WTC11 (cell line): ENCODE measurements at regions not wholly inside any gene's neighbourhood (a gene's known extent, or its start where the extent isn't known, plus 50 kb on each side); places are given as distances from the start of the nearest gene placed in this dataset.

ENCODE experiments used
- ATAC-seq: fragments of 200-7000 bp; cut with Tn5 transposase; 2 replicates; pipeline ENCODE4 v1.10.0; 2021; ENCODE audit warnings: mild to moderate bottlenecking, moderate library complexity
- CTCF ChIA-PET: fragments of 300-600 bp; sonication (Branson Sonifier 250); formaldehyde crosslinking; loops from one replicate; lab custom pipeline; 2021; ENCODE audit warnings: antibody characterized with exemption; lab: Charles Lee
- POLR2A ChIA-PET: fragments of 350-600 bp; sonication (Branson Sonifier 250); formaldehyde crosslinking; loops from one replicate; lab custom pipeline; 2021; ENCODE audit warnings: antibody characterized with exemption; lab: Charles Lee
- DNase-seq: peaks from one replicate; pipeline ENCODE4 v3.0.0; 2021; ENCODE audit warnings: low spot score
- H3K27ac Mint-ChIP-seq: 2 replicates; pipeline ENCODE4 v1.8.0; 2021; ENCODE audit warnings: mixed read lengths
- H3K27me3 Mint-ChIP-seq: 2 replicates; pipeline ENCODE4 v1.8.0; 2021; ENCODE audit warnings: low read depth, mild to moderate bottlenecking, moderate library complexity, mixed read lengths
- H3K36me3 Mint-ChIP-seq: 2 replicates; pipeline ENCODE4 v1.8.0; 2021; ENCODE audit warnings: mixed read lengths
- H3K4me1 Mint-ChIP-seq: 2 replicates; pipeline ENCODE4 v1.8.0; 2022; ENCODE audit warnings: mixed read lengths
- H3K4me3 Mint-ChIP-seq: 2 replicates; pipeline ENCODE4 v1.8.0; 2021; ENCODE audit warnings: mild to moderate bottlenecking, moderate library complexity, mixed read lengths
- H3K9me3 Mint-ChIP-seq: 2 replicates; pipeline ENCODE4 v1.8.0; 2021; ENCODE audit warnings: mixed read lengths
- ATF3 ChIP-seq: sonication (generic); formaldehyde crosslinking; conservative IDR thresholded peaks from 2 replicates; pipeline ENCODE4 v1.8.1; 2022; ENCODE audit warnings: mild to moderate bottlenecking, missing genetic modification reagents
- CREB1 ChIP-seq: sonication (generic); formaldehyde crosslinking; IDR thresholded peaks from 2 replicates; pipeline ENCODE4 v1.8.0; 2023; ENCODE audit warnings: mild to moderate bottlenecking, missing genetic modification reagents
- CREM ChIP-seq: sonication (generic); formaldehyde crosslinking; IDR thresholded peaks from 2 replicates; pipeline ENCODE4 v1.8.1; 2022; ENCODE audit warnings: mild to moderate bottlenecking, missing genetic modification reagents, moderate library complexity
- ERG ChIP-seq: fragments of 250-450 bp; sonication (Bioruptor Pico); IDR thresholded peaks from 2 replicates; pipeline ENCODE4 v1.8.0; 2021; ENCODE audit warnings: mild to moderate bottlenecking
- ETV6 ChIP-seq: sonication (generic); formaldehyde crosslinking; IDR thresholded peaks from 2 replicates; pipeline ENCODE4 v1.8.1; 2022; ENCODE audit warnings: mild to moderate bottlenecking, missing genetic modification reagents
- GTF2I ChIP-seq: fragments of 250-450 bp; sonication (Bioruptor Pico); conservative IDR thresholded peaks from 2 replicates; pipeline ENCODE4 v1.4.0; 2021; ENCODE audit warnings: mild to moderate bottlenecking
- MAX ChIP-seq: sonication (generic); formaldehyde crosslinking; IDR thresholded peaks from 2 replicates; pipeline ENCODE4 v1.8.0; 2022; ENCODE audit warnings: mild to moderate bottlenecking, missing genetic modification reagents
- NFE2L1 ChIP-seq: sonication (generic); formaldehyde crosslinking; IDR thresholded peaks from 2 replicates; pipeline ENCODE4 v1.8.1; 2023; ENCODE audit warnings: missing genetic modification reagents
- NR1H2 ChIP-seq: sonication (generic); formaldehyde crosslinking; IDR thresholded peaks from 2 replicates; pipeline ENCODE4 v1.9.0; 2021; ENCODE audit warnings: mild to moderate bottlenecking, moderate library complexity, missing genetic modification reagents
- OVOL2 ChIP-seq: fragments of 250-450 bp; sonication (Bioruptor Pico); IDR thresholded peaks from 2 replicates; pipeline ENCODE4 v1.9.0; 2021; ENCODE audit warnings: mild to moderate bottlenecking, borderline replicate concordance
- TEAD4 ChIP-seq: sonication (generic); formaldehyde crosslinking; IDR thresholded peaks from 2 replicates; pipeline ENCODE4 v1.8.0; 2022; ENCODE audit warnings: mild to moderate bottlenecking, missing genetic modification reagents
- TP53 ChIP-seq: sonication (generic); formaldehyde crosslinking; IDR thresholded peaks from 2 replicates; pipeline ENCODE4 v1.8.1; 2023; ENCODE audit warnings: mild to moderate bottlenecking, missing genetic modification reagents
- ZBTB21 ChIP-seq: sonication (generic); formaldehyde crosslinking; IDR thresholded peaks from 2 replicates; pipeline ENCODE4 v1.8.1; 2023; ENCODE audit warnings: mild to moderate bottlenecking, missing genetic modification reagents, borderline replicate concordance
- ZMAT4 ChIP-seq: fragments of 250-450 bp; sonication (Bioruptor Pico); IDR thresholded peaks from 2 replicates; pipeline ENCODE4 v1.9.0; 2021; ENCODE audit warnings: mild to moderate bottlenecking
- ZNF263 ChIP-seq: sonication (generic); formaldehyde crosslinking; IDR thresholded peaks from 2 replicates; pipeline ENCODE4 v1.8.1; 2022; ENCODE audit warnings: low read depth, mild to moderate bottlenecking, moderate library complexity, missing genetic modification reagents
- ZNF281 ChIP-seq: sonication (generic); formaldehyde crosslinking; IDR thresholded peaks from 2 replicates; pipeline ENCODE4 v1.8.0; 2023; ENCODE audit warnings: mild to moderate bottlenecking, missing genetic modification reagents
- TF ChIP-seq, protein P1 (sequence below): sonication (generic); formaldehyde crosslinking; conservative IDR thresholded peaks from 2 replicates; pipeline ENCODE4 v1.8.1; 2023; ENCODE audit warnings: mild to moderate bottlenecking, low read depth, missing genetic modification reagents, moderate library complexity
- TF ChIP-seq, protein P2 (sequence below): sonication (generic); formaldehyde crosslinking; IDR thresholded peaks from 2 replicates; pipeline ENCODE4 v1.8.1; 2023; ENCODE audit warnings: mild to moderate bottlenecking, missing genetic modification reagents, moderate library complexity
- TF ChIP-seq, protein P3 (sequence below): sonication (generic); formaldehyde crosslinking; IDR thresholded peaks from 2 replicates; pipeline ENCODE4 v1.8.1; 2022; ENCODE audit warnings: low read depth, missing genetic modification reagents, borderline replicate concordance

GRCh38 chr2:8115456-8115855 lies 566.4 kb upstream of the ID2 start:
- ATAC-seq (no peak), DNase-seq (no peak)
- no peak for TF ChIP-seq GTF2I (CRISPR knock-in tag)
- TF ChIP-seq ZNF281 (CRISPR knock-in tag), result no peak
- TF ChIP-seq CREB1 (CRISPR knock-in tag), result no peak
- TF ChIP-seq ZBTB21, result no peak
- no peak for TF ChIP-seq MAX (CRISPR knock-in tag)
- no peak for TF ChIP-seq TEAD4 (CRISPR knock-in tag)
- TF ChIP-seq NFE2L1 (CRISPR knock-in tag), result no peak
- TF ChIP-seq TP53 (CRISPR knock-in tag), result no peak
- no peak for TF ChIP-seq OVOL2
- TF ChIP-seq, protein P1, sequence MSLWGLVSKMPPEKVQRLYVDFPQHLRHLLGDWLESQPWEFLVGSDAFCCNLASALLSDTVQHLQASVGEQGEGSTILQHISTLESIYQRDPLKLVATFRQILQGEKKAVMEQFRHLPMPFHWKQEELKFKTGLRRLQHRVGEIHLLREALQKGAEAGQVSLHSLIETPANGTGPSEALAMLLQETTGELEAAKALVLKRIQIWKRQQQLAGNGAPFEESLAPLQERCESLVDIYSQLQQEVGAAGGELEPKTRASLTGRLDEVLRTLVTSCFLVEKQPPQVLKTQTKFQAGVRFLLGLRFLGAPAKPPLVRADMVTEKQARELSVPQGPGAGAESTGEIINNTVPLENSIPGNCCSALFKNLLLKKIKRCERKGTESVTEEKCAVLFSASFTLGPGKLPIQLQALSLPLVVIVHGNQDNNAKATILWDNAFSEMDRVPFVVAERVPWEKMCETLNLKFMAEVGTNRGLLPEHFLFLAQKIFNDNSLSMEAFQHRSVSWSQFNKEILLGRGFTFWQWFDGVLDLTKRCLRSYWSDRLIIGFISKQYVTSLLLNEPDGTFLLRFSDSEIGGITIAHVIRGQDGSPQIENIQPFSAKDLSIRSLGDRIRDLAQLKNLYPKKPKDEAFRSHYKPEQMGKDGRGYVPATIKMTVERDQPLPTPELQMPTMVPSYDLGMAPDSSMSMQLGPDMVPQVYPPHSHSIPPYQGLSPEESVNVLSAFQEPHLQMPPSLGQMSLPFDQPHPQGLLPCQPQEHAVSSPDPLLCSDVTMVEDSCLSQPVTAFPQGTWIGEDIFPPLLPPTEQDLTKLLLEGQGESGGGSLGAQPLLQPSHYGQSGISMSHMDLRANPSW (CRISPR knock-in tag), result no peak
- no peak for TF ChIP-seq ERG
- TF ChIP-seq ATF3, result no peak
- TF ChIP-seq, protein P2, sequence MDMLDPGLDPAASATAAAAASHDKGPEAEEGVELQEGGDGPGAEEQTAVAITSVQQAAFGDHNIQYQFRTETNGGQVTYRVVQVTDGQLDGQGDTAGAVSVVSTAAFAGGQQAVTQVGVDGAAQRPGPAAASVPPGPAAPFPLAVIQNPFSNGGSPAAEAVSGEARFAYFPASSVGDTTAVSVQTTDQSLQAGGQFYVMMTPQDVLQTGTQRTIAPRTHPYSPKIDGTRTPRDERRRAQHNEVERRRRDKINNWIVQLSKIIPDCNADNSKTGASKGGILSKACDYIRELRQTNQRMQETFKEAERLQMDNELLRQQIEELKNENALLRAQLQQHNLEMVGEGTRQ (CRISPR knock-in tag), result no peak
- TF ChIP-seq, protein P3, sequence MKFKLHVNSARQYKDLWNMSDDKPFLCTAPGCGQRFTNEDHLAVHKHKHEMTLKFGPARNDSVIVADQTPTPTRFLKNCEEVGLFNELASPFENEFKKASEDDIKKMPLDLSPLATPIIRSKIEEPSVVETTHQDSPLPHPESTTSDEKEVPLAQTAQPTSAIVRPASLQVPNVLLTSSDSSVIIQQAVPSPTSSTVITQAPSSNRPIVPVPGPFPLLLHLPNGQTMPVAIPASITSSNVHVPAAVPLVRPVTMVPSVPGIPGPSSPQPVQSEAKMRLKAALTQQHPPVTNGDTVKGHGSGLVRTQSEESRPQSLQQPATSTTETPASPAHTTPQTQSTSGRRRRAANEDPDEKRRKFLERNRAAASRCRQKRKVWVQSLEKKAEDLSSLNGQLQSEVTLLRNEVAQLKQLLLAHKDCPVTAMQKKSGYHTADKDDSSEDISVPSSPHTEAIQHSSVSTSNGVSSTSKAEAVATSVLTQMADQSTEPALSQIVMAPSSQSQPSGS (CRISPR knock-in tag), result no peak
- TF ChIP-seq NR1H2 (CRISPR knock-in tag), result no peak
- no peak for TF ChIP-seq CREM (CRISPR knock-in tag)
- no peak for TF ChIP-seq ZNF263 (CRISPR knock-in tag)
- TF ChIP-seq ETV6 (CRISPR knock-in tag), result no peak
- no peak for TF ChIP-seq ZMAT4 (CRISPR knock-in tag)
- no peaks in the 10 kb centered on the region; the same call in 1 of the 2 replicates for H3K27me3 Mint-ChIP-seq
- ChIA-PET CTCF (no interaction called here), POLR2A (no interaction called here)
- peaks cover 9% of the 10 kb centered on the region for H3K36me3 Mint-ChIP-seq
- no peak overlapping the region for H3K27ac Mint-ChIP-seq
- no peak overlapping the region for H3K4me3 Mint-ChIP-seq
- peaks cover 20% of the 10 kb centered on the region for H3K4me1 Mint-ChIP-seq
- H3K9me3 Mint-ChIP-seq, result peaks cover 24% of the 10 kb centered on the region
